NAMALWA (cell line): ENCODE measurements at regions not wholly inside any gene's neighbourhood (a gene's known extent, or its start where the extent isn't known, plus 50 kb on each side); places are given as distances from the start of the nearest gene placed in this dataset.

Experiments
- DNase-seq: peaks from one replicate; pipeline ENCODE4 v3.0.0-alpha.2; 2015; ENCODE audit warnings: low spot score

DNA sequence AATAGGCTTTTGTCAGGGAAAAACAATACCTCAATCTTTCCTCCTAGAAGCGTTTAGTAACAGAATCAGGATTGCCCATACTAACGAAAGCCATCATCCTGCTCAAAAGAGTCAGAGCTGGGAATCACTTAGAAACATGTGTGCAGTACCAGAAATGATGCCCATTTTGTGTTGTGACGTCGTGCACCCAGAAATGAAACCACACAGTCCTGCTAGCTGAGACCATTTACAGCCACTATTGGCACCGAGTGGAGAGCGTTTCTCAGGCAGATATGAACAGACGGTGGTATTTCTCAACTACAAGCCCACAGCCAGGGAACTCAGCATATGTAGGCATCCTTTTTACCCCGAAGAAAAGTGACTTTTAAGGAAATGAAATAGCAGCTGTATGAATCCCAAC is 284.3 kb upstream of the LRATD1 start:
- DNase-seq = no peak

DNA sequence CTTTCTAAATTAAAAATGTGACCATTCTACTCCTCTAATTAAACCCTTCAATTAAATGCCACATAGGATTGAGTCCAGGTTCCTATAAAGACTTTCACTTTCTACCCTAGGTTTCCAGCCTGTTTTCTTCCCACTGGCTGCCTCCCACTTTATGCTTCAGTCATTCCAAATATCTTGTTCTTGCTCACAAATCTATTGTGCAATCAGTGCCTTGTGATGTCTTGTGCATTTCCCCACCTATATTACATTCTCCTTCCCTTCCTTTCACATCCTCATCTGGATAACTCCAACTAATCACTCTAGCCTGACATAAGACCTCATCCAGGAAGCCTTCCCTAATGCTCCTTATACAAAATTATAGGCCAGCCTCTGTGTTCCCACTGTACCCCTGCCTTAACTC is 281.7 kb upstream of the LRATD1 start:
- no peak for DNase-seq

DNA sequence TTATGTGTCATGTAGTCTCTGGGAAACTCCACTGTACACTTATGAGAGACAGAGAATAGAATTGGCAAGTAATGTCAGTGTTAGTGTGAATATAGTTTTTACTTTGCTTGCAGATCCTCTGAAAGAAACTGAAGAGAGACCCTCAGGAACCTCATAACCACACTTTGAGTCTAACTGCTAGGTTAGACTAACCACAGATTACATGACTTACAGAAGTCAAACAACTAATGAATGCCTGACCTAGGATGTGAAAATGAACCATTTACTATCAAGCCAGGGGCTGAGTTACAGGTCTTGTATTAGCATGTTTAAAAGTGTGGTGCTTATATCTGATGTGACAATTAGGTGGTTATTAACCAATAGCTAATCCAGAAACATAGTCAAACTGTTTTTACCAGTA is 280.4 kb upstream of the LRATD1 start:
- no peak for DNase-seq

DNA sequence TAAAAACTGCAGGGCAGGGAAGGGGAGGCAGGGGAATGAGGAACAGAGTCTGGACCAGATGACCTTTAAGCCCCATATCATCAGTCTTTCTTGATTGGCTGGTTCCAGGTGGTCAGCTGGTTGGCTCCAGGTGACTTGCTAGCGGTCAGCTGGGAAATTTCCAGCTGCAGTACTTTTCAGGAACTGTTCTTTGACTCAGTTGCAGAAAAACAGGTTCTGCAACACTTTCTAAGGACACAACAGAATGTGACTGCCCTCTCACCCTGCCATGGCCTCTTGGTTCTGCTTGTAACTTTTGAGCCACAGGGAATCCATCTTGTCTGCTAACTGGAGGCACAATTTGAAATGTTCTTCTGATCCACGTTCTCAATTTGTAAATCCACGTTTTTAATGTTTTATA is 278.3 kb upstream of the LRATD1 start:
- DNase-seq = no peak

DNA sequence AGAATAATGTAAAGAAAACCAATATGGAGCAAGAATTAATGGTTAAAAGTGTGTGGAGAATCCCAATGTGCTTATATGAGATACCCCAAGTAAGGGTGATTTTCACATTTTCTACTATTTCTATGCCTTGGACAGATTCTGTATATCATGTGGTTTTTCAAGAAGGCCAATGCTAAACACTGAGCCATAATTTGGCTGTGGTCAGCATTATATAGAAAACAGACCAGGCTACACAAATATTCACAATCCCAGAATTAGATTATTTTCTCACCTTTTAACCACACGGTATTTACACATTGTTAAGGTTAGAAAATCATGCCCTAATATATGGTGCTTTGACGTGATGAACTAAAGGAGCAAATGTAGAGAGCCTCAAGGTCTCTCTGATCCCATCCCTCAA is 277.4 kb upstream of the LRATD1 start:
- DNase-seq = no peak

DNA sequence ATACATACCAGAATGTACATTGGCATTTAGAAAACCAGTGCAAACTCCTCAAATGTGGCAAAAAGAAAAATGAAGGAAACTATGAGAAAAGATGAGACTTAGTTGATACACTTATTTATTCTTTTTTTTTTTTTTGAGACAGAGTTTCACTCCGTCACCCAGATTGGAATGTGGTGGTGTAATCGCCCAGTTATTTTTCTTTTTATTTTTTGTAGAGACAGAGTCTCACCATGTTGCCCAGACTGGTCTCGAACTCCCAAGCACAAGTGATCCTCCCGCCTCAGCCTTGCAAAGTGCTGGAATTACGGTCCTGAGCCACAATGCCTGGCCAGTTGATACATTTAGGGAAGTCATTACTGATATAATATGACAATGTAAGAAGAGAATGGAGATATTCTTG is 274.2 kb upstream of the LRATD1 start:
- no peak for DNase-seq

DNA sequence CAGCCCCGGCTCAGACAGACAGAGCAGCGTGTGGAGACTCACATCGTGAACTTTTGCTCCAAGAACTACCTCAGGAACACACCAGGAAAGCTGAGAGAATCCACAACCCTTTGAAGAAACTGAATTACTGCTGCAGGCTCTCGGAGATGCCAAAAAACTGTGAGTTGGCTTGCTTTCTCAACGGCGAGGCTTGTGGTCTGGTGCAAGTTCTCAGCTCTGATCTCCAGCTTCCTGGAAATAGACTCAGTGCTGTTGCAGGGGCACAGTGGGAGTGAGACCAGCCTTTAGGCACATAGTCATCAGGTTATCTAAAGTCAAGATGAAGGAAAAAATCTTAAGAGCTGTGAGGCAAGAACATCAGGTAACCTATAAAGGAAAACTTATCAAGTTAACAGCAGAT is 273.7 kb upstream of the LRATD1 start:
- no peak for DNase-seq

DNA sequence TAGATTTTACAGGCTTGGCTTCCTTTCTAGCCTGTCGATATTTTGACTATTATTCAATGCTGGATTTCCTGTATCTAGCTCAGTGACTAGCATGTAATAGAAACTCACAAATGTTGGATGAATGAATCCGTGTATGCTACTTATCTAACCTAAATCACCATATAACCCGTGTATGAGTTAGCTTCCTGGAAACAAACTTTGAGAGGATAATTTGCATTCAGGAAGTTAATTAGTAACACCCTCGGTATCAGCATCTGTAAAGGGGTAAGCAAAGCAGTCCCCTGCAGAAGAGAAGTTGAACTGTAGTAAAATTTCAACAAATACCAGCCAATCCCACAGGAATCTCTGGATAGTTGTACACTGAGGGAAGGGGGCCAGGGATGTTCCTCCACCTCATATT is 269.4 kb upstream of the LRATD1 start:
- no peak for DNase-seq

DNA sequence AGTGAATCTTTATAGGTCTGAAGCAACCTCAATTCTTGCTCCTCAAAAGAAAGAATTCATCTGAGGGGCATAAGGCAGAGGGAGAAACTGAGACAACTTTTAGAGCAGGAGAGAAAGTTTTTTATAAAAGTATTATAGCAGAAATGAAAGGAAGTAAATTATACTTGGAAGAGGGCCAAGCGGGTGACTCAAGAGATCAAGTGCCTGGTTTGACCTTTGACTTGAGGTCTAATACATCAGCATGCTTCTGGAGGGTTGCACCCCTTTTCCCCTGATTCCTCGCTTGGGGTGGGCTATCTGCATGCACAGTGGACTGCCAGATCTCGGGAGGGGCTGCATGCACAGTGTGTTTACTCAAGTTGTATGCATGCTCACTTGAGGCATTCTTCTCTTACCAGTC is 268.5 kb upstream of the LRATD1 start:
- DNase-seq = no peak

DNA sequence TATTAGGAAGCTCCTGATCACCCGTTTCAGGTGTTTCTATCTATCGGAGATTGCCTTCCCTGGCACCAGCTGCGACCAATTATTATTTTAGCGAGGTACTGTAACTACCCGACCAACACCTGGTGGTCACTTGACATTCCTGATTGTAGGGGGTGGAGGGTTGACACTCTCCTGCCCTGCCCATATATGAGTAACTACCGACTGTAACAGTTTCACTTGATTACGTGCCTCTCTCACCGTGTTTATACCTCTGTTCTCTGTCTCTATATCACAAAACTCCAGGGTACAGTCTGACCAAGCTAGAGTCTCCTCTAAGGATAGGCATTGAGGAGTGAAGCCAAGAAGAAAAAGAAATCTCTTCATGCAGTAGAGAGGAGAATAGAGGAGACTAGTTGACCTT is 268.0 kb upstream of the LRATD1 start:
- no peak for DNase-seq

DNA sequence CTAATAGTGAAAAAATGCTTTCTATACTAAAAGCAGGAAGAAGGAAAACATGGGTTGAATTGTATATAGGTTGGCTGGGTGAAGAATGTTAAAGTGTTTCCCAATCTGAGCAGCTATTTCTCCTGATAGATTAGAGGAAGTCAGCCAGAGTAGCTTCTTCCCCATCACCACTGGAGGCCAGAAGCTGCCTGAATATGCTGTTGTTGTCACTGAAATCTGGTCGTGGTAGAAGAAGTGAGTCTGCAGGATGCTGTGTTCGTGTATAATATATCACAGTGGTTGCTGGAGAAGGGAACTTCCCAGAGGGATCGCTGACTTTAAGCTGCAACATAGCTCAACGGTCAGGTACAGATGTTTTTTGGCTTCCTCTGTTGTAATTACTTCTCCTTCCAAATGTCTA is 247.5 kb upstream of the LRATD1 start:
- DNase-seq = no peak

DNA sequence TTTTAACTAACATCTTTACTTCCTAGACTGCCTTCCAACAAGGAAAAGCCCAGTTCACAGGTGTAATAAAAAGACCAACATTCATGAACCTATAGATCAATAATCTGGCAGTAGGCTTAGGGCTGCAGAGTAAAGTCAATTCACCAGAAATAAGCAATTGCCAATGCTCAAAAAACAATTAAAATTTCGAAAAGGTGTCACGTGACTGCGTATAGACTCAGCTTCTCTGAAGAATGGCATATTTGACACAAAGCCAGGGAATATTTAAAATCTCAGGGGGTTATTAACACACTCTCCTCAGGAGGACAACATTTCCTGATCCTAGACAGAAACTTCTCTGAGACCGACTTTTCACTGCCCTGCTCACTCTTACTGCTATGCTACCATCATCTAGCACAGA is 245.2 kb upstream of the LRATD1 start:
- DNase-seq = no peak

DNA sequence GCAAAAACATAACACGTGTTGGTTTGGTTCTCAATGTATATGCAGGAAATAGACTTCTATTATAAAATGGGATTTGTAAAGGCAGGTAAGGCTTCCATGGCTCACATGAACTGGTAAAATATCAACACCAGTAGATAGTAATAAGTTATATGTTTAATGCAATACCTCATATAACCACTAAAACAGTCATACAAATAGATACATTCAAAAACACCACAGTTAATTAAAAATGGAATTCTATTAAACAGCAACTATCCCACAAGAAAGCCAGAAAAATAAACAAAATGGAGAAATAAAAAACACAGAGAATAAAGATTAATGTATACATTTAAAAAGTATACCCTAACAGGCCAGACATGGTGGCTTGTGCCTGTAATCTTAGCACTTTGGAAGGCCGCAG is 243.8 kb upstream of the LRATD1 start:
- no peak for DNase-seq

DNA sequence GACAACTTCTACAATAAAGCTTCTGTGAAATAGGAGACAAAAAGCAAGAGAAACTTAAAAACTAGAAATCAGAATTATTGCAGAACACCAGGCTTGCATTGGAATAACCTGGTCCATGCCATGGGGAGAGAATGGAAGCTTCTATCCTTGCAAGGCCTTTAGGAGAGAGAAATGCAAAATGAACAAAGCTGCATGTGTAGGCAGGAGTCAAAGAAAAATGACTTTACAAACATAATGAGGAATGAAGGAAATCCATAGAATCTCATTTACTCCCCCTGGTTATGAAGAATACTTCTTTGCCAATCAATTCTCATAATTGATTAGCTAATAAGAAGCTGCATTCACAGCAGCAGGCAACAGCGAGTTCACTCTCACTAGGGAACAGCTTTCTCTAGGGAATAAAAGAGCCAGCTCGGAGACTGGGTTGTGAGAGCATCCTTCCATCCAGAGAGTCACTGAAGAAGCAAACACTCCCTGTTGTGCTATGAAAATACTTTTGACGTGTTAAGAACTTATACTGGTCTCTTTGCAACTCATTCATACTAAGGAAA is 235.9 kb upstream of the LRATD1 start:
- DNase-seq = no peak

DNA sequence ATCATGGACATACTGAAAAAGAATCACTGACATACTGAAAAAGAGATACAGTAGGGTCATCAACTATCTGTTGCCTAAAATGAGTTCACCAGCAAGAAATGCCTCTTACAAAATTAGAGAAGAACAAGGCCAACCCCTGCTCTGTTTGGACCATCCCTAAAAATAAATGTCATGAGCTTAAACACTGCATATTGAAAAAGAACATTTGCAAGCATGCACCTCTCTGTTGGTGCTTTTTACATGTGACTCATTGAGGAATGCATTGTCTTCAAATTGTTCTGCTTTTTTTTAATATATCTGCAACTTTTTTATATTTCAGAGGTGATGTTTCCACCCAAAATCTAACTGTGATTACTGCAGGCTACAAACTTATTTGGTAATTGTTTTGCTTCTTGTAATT is 233.9 kb upstream of the LRATD1 start:
- DNase-seq = no peak

DNA sequence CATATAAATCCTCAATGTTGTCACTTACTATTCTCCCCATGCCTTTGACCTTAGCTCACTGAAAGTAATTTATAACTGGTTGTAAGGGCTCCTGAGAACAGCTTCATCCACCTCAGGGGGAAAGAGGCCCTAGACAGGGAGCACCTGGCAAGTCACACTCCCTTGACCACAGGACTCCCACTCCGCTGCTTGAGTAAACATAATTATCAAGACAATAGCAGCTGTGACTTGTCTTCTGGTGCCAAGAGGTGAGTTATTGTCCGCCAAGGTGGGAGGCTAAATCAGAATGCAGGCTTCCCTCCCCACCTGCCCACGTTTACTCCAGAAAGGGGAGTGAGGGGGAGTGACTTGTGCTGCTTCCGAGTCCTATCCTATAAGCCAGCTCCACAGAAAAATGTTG is 230.6 kb upstream of the LRATD1 start:
- DNase-seq = no peak

DNA sequence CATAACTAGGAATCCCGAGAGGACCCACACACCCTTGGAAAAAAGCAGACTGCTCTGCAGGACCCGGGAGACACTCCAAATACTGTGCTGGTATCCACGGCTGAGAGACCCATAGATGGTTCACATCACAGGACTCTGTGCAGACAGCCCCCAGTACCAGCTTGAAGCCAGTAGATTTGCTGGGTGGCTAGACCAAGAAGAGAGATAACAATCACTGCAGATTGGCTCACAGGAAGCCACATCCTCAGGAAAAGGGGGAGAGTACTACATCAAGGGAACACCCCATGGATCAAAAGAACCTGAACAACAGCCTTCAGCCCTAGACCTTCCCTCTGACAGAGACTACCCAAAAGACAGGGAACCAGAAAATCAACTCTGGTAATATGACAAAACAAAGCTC is 223.8 kb upstream of the LRATD1 start:
- DNase-seq = no peak

DNA sequence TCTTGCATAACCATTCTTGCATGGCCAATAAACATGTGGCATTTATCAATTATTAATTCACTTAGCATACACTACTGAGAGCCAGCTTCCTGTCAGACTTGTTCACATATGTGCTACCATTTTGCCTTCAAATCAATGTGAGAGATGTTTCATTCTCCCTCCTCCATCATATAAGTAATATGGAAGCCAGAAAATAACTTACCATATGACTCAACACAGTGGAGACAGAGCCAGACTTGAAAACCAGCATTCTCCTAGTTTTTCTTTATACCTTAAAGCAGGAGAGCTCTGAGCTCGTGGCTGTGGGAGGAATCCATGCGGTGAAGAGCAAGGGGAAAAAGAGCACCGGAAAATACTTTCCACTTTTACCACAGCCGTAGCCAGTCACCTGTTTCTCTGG is 215.0 kb upstream of the LRATD1 start:
- no peak for DNase-seq

DNA sequence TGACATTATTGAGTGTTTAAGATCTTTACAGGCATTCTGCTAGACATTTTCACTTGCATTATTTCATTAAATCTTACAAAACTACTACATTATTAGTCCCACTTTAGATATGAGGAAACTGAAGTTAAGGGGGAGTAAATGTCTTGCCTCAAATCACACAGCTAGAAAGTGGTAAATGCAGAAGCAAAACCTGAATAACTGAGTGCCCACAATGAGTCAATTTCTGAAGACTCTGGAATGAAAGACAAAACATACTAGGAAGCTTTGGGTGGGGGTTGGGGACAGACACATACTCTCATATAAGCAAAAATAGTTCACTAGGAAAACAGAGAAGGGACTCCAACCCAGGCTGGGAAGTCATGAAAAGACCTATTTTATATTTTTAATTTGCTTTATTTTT is 214.4 kb upstream of the LRATD1 start:
- DNase-seq = no peak

DNA sequence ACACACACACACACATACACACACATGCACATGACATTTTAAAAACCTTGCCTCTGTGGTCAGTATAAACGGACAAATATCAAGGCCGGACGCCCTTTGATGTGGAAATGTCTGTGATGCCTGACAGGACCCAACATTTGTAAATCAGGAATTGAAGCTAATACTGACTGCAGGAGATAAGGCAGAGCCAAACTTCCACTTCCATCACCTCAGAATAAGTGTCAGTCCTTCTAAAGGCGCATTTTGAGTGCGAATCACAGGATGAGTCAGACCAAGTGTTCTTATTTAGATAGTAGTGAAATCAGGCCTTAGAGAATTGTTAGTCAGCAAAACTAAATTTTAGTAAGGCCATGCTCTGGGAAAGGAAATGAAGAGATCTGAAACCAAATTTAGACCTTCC is 211.7 kb upstream of the LRATD1 start:
- DNase-seq = no peak

DNA sequence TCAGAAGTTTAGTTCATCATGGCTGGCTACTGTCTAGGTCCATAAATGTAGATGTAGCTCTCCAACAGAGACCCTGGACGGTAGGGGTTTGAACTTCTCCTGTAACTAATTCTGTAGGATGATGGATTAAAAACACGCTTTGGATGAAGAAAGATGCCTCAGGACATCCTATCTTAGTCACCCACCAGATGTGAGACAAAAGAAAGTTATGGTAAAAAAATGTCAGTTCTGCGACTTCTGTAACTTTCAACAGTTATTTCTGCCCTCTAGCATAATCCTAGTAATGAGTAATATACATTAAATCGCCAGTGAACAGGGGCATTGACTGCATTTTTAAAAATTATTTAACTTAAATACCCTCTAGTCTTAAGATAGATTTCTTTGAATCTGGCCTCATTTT is 210.1 kb upstream of the LRATD1 start:
- DNase-seq = no peak

DNA sequence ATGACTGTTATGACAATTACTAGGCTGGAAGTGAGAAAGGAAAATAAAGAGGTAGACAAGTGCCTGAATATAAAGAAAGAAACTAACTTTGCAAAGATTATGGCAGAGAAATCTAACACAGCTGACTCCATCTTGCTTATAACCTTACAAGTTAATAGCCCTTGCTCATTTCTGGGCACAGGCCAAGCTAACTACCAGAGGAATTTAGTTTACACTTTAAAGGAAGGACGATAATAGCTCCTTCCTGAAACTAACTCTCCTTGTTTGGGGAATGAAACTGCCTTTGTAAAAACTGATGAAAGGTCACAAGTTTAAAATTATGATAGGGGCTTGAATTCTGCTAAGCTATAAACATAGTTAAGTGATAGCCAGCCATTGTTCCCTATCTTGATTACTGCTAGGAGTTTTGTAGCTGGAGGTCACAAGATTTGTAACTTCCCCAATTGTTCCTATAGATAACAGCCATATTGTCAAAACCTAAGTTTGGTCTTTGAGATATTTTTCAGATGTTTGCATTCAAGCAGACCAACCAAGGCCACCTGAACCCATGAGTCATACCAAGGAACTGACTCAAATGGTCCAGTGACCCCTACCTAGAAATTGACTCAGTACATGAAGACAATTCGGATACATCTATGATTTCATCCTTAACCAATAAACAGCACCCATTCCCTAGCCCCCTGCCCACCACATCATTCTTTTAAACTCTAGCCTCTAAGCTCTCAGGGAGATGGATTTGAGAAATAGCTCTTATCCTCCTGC is 209.2 kb upstream of the LRATD1 start:
- DNase-seq = no peak

DNA sequence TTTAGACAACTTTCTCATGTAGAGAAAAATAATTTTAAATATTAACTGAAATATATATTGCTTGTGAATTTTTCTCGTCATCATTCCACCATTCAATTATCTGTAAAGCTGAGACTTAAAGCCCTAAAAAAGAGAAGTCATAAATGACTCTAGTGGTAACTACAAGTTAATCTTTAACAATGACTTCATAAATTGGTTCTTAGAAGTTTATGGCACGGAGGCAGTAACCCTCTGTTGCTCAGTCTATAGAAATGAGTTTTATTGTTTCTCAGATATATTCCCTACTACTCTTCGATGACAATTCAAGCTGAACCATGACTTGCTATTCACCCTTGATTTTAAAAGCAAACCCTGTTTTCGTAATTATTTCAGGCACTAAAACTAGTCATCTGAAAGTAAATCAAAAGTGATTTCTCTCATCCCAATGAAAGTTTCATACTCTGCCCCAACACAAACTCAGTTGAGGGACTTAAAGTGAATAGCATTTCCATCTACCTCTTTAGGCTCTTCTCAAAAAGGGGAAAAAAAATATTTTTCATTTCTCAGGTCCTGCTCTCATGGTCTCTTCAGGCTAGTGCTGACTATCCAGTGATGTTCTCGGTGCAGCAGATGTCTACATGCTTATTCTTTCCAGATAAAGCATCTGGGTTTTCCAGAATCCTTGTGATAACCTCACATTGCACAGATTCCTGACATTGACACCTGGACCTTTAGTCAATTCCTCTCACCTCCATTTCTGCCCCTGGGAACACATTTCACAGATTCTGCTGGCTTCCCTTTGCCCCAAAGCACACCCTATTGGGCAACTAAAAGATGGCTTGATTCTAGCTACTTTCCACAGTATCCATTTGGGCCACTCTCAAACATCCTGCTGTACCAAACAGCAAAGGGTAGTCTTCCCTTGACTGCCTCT is 207.8 kb upstream of the LRATD1 start:
- no peak for DNase-seq
